Lower leg skin (tissue), 4 donors: ENCODE measurements at regions not wholly inside any gene's neighbourhood (a gene's known extent, or its start where the extent isn't known, plus 50 kb on each side); places are given as distances from the start of the nearest gene placed in this dataset.

ENCODE experiments used
- DNase-seq, 2 donors: peaks; one replicate each; pipeline ENCODE4 v3.0.0-alpha.2; 2019; ENCODE audit warnings: low spot score in 2 of 2
- H3K4me3 ChIP-seq: fragments of 200-600 bp; sonication (generic); 2 replicates; pipeline ENCODE4 v1.5.1; 2017; ENCODE audit warnings: mild to moderate bottlenecking, low read depth; ENCODE audit not compliant: poor library complexity, severe bottlenecking
- CTCF ChIP-seq, 3 donors: fragments of 450-650 bp; IDR thresholded peaks; one replicate each; pipeline ENCODE4 v1.5.1; 2016; ENCODE audit warnings: antibody characterized with exemption in 3 of 3, mild to moderate bottlenecking in 3 of 3, moderate library complexity in 2 of 3
- POLR2A ChIP-seq, 2 donors: fragments of 450-650 bp; IDR thresholded peaks; one replicate each; pipeline ENCODE4 v1.6.1; 2016 to 2017; ENCODE audit warnings: antibody characterized with exemption in 2 of 2, mild to moderate bottlenecking in 1 of 2, moderate library complexity in 1 of 2
- whole genome bisulfite sequencing, 2 donors: methylation state at CpG; one replicate each; pipeline ENCODE4 v1.1.5; 2018; 5-methylcytosine and 5-hydroxymethylcytosine counted together
- intact Hi-C: fragments of 100-400 bp; cut with DNase I; formaldehyde crosslinking; loops from one replicate; pipeline ENCODE4 v1.15.0; 2023; ENCODE audit warnings: low total_unique reads

- intact Hi-C loops, result no loop called here
- 76 to 88% methylated on average over 1 of the region's 1 CpG for WGBS, 2 donors
- DNase-seq, result no peak
- no peak for TF ChIP-seq CTCF (IDR thresholded peaks at IDR 0.05)
- TF ChIP-seq POLR2A (IDR thresholded peaks at IDR 0.05), result no peak
- no peak overlapping the region for H3K4me3 ChIP-seq
These were observed 326.8 kb downstream of the OSR1 start for GRCh38 chr2:19031642-19032041.

GRCh38 chr2:19029655-19030054, 328.8 kb downstream of the OSR1 start:
- intact Hi-C loops, result no loop called here
- H3K4me3 ChIP-seq, result no peak overlapping the region
- 92 to 95% methylated on average over 3 of the region's 3 CpGs for WGBS, 2 donors
- DNase-seq, result no peak
- TF ChIP-seq CTCF (IDR thresholded peaks at IDR 0.05) (no peak), POLR2A (IDR thresholded peaks at IDR 0.05) (no peak)

- intact Hi-C loops, result no loop called here
- 74 to 81% methylated on average over 12 of the region's 12 CpGs for WGBS, 2 donors
- no peak for TF ChIP-seq CTCF (IDR thresholded peaks at IDR 0.05)
- no peak for TF ChIP-seq POLR2A (IDR thresholded peaks at IDR 0.05)
- no peak overlapping the region for H3K4me3 ChIP-seq
- no peak for DNase-seq
These were observed 329.6 kb downstream of the OSR1 start for GRCh38 chr2:19028587-19029375.

- H3K4me3 ChIP-seq, result no peak overlapping the region
- WGBS, 2 donors, result 85 to 87% methylated on average over 5 of the region's 5 CpGs
- intact Hi-C loops, result no loop called here
- no peak for DNase-seq
- TF ChIP-seq POLR2A (IDR thresholded peaks at IDR 0.05), result no peak
- no peak for TF ChIP-seq CTCF (IDR thresholded peaks at IDR 0.05)
These were observed 330.8 kb downstream of the OSR1 start for GRCh38 chr2:19027626-19028025.

- DNase-seq, result no peak
- 47 to 70% methylated on average over 2 of the region's 2 CpGs for WGBS, 2 donors
- intact Hi-C loops, result no loop called here
- H3K4me3 ChIP-seq, result no peak overlapping the region
- no peak for TF ChIP-seq POLR2A (IDR thresholded peaks at IDR 0.05)
- TF ChIP-seq CTCF (IDR thresholded peaks at IDR 0.05), result no peak
These were observed 332.2 kb downstream of the OSR1 start for GRCh38 chr2:19026261-19026660.

GRCh38 chr2:19022334-19022733, 336.1 kb downstream of the OSR1 start:
- no peak overlapping the region for H3K4me3 ChIP-seq
- intact Hi-C loops, result no loop called here
- DNase-seq, result no peak
- no peak for TF ChIP-seq CTCF (IDR thresholded peaks at IDR 0.05)
- no peak for TF ChIP-seq POLR2A (IDR thresholded peaks at IDR 0.05)
- 85 to 86% methylated on average over 5 of the region's 5 CpGs for WGBS, 2 donors
